Astrocyte (in vitro differentiated cells and primary cell): ENCODE measurements at regions not wholly inside any gene's neighbourhood (a gene's known extent, or its start where the extent isn't known, plus 50 kb on each side); places are given as distances from the start of the nearest gene placed in this dataset.
"Not testable (repeated sequence)": the region's sequence is repeated elsewhere in the genome, so short reads cannot be mapped to it uniquely, and the experiment has no call there.

Experiments used
- CTCF ChIP-seq: IDR thresholded peaks from 2 replicates; pipeline ENCODE4 v1.5.1; 2011; ENCODE audit warnings: low read depth, mild to moderate bottlenecking, inconsistent platforms, low read length, moderate library complexity; ENCODE audit not compliant: insufficient read depth
- EZH2 ChIP-seq: IDR thresholded peaks from 2 replicates; pipeline ENCODE4 v1.6.1; 2012; ENCODE audit warnings: mild to moderate bottlenecking, low read length, inconsistent platforms; ENCODE audit not compliant: insufficient read depth

GRCh38 chr7:128562795-128563194 is 86.2 kb downstream of the METTL2B start:
- not testable (repeated sequence) for TF ChIP-seq EZH2, CTCF
